Activated CD4-positive, alpha-beta T cell treated with anti-CD3 and anti-CD28 coated beads, Interleukin-10, Interleukin-2, amounts not matched to agents 100 ng/mL and 50 ng/mL, durations not matched to agents 16 hours and 8 hours (primary cell): ENCODE measurements at regions not wholly inside any gene's neighbourhood (a gene's known extent, or its start where the extent isn't known, plus 50 kb on each side); places are given as distances from the start of the nearest gene placed in this dataset.
"Not testable (repeated sequence)": the region's sequence is repeated elsewhere in the genome, so short reads cannot be mapped to it uniquely, and the experiment has no call there.

Experiments
- DNase-seq: peaks from one replicate; pipeline ENCODE4 v3.0.0-alpha.2; 2020

DNA sequence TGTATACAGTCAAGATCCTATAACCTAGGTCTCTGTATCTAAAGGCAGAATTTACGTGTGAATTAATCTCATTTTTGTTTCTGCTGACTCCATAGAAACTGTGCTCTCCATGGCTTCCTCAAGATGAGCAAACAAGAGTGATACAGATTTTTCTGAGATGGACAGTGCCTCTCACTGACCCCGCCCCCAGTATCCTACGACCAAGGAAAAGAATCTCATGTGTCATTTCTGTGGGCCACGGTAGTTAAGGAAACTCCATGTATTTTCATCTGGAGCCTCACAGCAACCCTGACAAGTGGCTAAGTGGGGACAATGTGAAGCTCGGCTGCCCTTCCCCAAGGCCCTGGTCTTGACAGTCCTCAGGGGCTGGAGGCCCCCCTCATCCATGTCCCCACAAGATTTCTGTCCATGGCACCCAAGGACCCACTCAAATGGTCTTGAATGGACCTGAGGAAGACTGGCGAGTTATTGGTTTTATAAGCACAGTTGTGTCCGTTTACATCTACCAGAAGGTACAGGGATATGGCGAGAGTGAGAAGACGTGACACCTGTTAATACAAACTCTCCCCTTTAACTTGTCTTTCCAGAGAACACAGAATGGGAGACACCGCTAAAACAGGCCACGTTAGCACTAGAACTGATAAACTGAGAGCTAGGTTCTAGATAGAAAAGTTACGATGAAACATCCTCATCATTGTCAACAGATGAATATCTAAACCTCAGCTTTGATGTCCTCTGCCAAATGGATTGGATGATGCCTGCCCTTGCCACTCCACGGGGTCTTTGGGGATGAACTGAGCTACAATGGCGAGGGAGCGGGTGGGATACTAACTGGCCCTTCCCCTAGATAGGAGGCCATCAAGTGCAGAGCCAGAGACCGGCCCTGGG lies 108.4 kb upstream of the EGLN3 start:
- DNase-seq = no peak

GRCh38 chr14:34058510-34058909 lies 107.6 kb upstream of the EGLN3 start:
- DNase-seq = no peak

- no peak for DNase-seq
Measured at GRCh38 chr14:34056046-34056445, 105.2 kb upstream of the EGLN3 start.

DNA sequence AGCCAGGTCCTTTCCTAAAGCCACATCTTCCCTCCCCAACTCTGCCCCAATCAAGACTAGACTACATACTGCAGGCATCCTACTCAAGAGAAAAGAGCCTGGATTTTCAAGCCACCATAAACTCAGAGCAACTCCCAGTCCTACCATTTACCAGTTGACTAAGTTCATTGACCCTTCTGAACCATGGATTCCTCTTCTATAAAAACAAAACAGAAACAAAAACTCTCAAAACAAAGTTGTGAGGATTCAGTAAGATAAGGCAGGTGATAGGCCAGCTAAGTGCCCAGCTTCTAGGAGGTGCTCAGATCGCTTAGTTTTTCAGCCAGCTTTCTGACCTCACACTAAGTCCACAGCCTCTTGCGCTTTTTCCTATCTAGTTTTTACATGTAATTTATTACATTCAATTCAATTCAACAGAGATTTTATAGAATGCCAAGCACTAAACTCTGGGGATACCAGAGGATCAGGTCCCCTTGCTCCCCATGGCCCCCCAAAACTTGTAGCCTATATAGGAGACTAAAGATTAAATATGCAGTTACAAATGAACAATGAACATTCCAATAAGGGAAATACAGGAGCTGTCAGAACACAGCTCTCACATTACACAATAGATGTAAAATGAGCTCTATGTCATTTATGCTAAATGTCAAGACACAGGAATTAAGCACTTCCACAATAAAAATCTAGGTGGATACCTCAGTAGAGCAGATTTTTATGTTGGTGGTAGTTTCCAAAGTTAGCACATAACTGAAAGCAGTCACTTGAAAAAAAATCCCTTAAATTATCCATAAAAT lies 104.5 kb upstream of the EGLN3 start:
- DNase-seq = no peak

DNA sequence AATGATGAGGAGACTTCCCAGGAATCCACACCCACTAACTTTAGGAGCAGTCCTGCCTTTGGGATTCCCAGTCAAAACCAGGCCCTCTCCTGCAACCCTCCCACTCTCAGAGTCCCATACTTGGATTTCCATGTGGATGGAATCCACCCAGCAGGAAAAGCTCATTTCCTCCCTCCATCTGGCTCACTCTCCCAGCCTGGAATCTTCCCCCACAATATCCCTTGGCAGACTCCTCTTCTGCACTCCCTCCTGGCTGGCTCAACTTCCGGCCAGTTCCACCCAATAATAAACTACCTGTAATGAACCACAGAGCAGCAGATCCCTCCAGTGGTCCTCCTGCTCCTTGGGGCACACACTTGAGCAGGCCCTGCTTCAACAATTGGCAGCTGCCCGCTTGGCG lies 102.8 kb upstream of the EGLN3 start:
- no peak for DNase-seq

DNA sequence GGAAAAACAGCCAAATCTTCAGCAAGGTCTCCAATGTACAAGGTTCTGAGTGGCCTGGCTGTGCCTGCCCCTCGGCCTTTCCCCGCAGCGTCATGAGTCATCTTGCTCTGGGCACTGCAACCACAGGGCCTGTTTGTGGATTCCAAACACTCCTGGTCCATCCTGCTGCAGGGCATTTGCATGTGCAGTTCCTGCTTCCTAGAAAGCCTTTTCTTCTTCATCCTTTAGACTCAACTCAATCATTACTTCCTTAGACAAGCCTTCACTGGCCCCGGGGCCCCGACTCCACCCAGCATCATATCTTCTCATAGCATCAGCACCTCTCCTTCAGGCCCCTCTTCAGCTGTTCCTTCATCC lies 101.8 kb upstream of the EGLN3 start:
- DNase-seq = peak; percentile 10

- peak; percentile 50 for DNase-seq
Measured at GRCh38 chr14:34051966-34052657, 101.2 kb upstream of the EGLN3 start.

DNA sequence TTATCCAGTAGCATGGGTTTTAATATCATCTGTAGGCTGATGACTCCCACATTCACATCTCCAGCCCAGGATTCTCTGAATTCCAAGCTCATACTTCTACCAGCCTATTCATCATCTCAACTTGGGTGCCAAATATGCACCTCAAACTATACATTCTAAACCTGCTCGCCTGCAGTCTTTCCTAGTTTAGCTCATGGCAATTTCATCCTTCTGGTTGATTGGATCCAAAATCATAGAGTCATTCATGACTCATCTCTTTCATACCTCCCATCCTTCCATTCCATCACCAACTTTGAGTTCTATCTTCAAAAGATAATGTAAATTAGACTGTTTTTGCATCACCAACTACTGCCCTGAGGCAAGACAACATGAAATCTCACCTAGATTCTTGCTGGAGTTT lies 99.7 kb upstream of the EGLN3 start:
- no peak for DNase-seq

DNA sequence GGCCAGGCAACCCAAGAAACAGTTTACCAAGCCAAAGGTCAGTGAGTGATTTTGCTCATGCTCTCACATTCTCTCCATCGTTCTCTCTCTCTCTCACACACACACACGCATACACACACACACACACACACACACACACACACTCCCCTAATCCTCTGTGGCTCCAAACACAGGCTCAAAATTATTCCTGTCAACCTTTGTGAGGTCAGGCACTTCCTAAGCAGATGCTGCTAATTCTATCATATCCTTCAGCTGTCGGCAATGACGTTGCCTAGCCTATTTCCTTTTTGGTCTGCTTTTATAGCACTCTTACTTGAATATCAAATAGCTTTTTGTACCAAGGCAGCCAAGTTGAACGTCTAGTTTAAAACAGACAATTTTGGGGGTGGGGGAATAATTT lies 98.9 kb upstream of the EGLN3 start:
- no peak for DNase-seq

GRCh38 chr14:34049187-34049586 lies 98.3 kb upstream of the EGLN3 start:
- not testable (repeated sequence) for DNase-seq

- DNase-seq = peak; percentile 15
Measured at GRCh38 chr14:34046799-34047520, 96.1 kb upstream of the EGLN3 start.

DNA sequence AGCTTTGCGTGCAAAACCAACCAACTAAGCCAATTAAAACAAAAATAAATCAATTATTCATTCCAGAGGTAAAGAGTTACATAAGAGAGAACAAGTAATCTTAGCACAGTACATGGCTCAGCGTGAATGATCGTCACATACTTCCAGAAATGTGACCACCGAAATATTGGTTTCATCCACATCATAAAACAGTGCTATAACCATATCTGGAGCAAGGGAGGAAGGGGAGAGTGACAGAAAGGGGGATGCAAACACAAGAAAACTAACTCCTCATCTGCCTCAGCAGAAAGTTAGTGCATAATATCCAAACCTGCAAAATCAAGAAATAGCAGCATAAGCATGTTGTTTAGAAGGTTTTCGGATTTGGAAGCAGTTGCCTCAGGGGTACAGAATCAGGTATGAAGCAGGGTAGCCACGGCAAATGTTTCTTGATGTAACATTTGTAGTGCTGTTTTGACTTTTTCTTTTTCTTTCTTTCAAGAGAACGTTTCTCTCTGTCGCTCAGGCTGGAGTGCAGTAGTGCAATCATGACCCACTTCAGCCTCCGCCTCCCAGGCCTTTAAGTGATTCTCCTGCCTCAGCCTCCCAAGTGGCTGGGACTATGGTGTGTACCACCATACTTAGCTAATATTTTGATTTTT lies 93.9 kb upstream of the EGLN3 start:
- no peak for DNase-seq

DNA sequence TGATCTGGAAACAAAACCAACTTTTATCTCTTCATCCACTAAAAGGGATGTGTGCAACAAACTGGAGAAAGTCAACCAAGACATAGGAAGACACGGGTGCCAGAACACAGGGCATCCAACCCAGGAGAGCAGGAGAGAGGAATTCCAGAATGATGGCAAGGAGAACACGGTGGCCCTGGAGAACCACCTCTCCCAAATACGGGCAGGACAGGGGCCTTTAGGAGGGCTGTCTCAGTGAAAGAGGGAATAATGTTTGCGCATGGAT lies 93.4 kb upstream of the EGLN3 start:
- no peak for DNase-seq

- DNase-seq = peak; percentile 96
Measured at GRCh38 chr14:34043627-34044372, 92.9 kb upstream of the EGLN3 start.

DNA sequence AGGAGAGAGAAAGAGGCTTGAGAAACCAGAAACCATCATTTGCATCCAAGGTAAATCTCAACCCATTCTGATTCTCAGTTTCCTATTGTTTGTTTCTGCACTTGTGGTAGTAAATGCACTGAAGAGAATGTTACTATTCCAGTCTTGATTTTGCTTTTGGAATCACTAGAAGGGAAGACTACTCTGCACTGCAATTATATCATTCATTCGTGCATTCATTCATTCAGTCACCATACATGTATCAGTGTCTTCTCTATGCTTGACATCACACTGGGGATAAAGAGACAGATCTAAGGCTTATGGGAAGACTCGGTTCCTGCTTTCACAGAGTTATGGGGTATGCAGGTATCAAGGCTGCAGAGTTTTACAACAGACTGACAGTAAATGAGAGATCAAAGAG lies 90.3 kb upstream of the EGLN3 start:
- DNase-seq = no peak

DNA sequence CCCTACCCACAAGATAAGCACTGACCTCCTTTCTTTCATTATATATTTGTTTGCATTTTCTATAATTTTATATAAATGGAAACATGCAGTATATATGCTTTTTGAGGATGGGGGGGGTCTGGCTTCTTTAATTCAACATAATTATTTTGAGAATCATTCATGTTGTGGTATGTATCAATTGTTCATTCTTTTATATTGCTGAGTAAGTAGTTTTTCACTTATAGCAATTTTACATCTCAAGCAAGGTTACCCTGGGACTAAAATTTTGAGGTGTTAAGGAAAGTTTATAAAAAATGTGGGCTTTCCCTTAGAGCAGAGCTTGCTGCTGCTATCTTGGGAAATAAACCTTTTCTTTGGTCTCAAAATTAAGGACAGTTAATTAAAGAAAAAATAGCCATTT lies 89.9 kb upstream of the EGLN3 start:
- DNase-seq = no peak

DNA sequence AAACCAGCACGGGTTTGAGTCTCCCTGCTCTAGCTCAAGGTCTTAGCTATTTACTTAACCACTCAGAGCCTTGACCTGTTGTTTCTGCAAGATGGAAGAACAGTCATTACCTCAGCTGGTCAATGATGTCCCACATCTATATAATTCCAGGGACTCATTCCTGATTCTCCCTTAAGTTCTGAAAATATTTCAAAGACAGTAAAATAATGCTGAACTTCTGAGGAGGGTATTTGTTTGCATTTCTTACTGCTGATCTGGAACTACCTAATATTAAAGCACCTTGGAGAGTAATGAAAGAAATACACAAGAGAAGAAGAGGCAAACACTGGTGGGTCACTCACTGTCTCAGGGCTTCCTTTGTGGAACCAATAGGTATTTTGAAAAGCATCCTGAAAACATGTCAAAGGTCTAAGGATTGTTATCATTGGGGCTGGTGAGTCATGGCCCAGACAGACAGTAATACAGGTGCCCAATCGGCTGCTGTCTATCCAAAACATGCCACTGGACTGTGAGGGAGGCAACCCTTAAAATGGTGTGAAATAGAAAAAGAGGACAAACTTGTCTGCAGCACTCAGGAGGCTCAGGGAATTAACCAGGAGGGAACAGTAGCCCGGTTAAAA lies 88.7 kb upstream of the EGLN3 start:
- no peak for DNase-seq

DNA sequence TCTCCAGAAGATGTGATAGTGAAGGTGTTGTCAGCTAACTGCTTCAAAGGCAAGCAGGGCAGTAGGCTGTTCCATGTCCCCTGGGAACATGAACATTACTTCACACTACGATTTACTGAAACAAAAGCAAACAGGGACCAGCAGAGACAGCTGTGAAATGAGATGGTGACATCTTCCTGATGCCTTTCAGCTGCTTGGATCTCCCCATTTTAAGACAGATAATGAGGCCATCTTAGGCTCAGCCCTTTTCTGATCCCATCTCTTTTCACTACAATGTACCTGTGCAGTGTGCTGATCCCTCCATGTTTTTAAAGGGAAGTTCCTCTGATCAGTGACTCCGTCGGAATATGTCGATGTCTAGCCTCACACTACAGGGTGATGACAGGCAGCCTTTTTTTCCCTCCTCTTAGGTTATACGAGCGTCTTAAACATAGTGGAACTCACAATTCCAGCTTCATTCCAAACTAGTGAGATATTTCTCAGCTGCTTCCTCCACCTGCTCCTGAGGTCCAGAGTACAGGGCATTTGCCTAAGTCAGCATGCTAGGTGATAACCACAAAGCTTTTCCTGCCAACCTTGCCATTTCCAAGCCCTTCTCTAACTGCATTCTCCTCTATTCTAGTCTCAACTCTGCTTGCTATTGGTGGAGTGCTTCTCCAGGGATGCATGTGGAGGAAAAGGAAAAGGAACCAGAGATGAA lies 87.6 kb upstream of the EGLN3 start:
- no peak for DNase-seq

GRCh38 chr14:34036319-34036766 lies 85.5 kb upstream of the EGLN3 start:
- DNase-seq = no peak

DNA sequence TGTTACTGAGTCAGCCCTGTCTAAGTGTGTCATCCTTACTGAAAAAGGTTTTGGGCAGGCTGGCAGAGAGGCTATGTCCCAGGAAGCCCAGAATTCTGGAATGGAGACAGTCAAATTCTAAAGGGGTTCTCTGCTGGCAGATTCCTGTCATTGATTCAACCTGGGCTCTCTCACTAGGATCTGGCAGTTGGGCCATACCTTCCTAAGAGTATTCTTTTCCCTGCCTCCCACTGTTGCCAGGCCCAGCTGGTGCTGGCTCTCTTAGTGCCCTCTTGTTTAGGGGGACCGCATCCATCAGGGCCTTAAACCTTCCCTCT lies 85.0 kb upstream of the EGLN3 start:
- no peak for DNase-seq
